Vagina (tissue), 2 donors: ENCODE measurements at regions not wholly inside any gene's neighbourhood (a gene's known extent, or its start where the extent isn't known, plus 50 kb on each side); places are given as distances from the start of the nearest gene placed in this dataset.

Experiments
- POLR2A ChIP-seq, 2 donors: fragments of 450-650 bp; IDR thresholded peaks; one replicate each; pipeline ENCODE4 v1.6.1; 2017; ENCODE audit warnings: antibody characterized with exemption in 2 of 2, mild to moderate bottlenecking in 2 of 2, moderate library complexity in 2 of 2
- TF ChIP-seq, protein P1 (sequence below), 3 experiments: fragments of 450-650 bp in 2 of 3; fragments of 200-600 bp in 1 of 3; sonication (generic) in 1 of 3; IDR thresholded peaks; one replicate each; pipeline ENCODE4 v1.5.1; 2017 to 2019; ENCODE audit warnings: antibody characterized with exemption in 3 of 3, mild to moderate bottlenecking in 2 of 3, moderate library complexity in 2 of 3

DNA sequence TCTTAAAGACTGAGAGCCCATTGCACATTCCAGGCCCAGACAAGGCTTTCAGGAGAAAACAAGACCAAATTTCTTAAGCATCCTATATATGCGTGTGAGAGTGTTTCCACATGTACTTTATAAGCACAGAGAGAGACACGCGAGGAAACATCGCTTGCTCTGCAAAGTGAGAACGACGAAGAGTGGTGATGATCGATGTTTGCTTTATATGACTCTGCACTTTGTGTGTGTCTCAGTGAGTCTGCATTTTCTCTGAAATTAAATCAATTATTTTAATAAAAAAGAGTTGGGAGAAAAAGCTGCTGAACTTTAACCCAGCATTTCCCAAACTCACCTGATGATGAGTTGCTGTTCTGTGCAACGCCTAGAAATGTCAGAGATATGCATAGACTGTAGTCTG, 61.7 kb upstream of the ZMIZ1 start:
- TF ChIP-seq, protein P1, sequence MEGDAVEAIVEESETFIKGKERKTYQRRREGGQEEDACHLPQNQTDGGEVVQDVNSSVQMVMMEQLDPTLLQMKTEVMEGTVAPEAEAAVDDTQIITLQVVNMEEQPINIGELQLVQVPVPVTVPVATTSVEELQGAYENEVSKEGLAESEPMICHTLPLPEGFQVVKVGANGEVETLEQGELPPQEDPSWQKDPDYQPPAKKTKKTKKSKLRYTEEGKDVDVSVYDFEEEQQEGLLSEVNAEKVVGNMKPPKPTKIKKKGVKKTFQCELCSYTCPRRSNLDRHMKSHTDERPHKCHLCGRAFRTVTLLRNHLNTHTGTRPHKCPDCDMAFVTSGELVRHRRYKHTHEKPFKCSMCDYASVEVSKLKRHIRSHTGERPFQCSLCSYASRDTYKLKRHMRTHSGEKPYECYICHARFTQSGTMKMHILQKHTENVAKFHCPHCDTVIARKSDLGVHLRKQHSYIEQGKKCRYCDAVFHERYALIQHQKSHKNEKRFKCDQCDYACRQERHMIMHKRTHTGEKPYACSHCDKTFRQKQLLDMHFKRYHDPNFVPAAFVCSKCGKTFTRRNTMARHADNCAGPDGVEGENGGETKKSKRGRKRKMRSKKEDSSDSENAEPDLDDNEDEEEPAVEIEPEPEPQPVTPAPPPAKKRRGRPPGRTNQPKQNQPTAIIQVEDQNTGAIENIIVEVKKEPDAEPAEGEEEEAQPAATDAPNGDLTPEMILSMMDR (IDR thresholded peaks at IDR 0.05): no peak
- TF ChIP-seq POLR2A (IDR thresholded peaks at IDR 0.05): no peak
